GM12874 (cell line): ENCODE measurements at regions not wholly inside any gene's neighbourhood (a gene's known extent, or its start where the extent isn't known, plus 50 kb on each side); places are given as distances from the start of the nearest gene placed in this dataset.

Experiments used
- TF ChIP-seq, protein P1 (sequence below): IDR thresholded peaks from 2 replicates; pipeline ENCODE4 v1.5.1; 2011; ENCODE audit warnings: low read depth, mild to moderate bottlenecking, control low read depth, low read length, moderate library complexity; ENCODE audit not compliant: insufficient read depth

GRCh38 chr10:58086763-58087150, 180.9 kb downstream of the IPMK start:
- TF ChIP-seq, protein P1, sequence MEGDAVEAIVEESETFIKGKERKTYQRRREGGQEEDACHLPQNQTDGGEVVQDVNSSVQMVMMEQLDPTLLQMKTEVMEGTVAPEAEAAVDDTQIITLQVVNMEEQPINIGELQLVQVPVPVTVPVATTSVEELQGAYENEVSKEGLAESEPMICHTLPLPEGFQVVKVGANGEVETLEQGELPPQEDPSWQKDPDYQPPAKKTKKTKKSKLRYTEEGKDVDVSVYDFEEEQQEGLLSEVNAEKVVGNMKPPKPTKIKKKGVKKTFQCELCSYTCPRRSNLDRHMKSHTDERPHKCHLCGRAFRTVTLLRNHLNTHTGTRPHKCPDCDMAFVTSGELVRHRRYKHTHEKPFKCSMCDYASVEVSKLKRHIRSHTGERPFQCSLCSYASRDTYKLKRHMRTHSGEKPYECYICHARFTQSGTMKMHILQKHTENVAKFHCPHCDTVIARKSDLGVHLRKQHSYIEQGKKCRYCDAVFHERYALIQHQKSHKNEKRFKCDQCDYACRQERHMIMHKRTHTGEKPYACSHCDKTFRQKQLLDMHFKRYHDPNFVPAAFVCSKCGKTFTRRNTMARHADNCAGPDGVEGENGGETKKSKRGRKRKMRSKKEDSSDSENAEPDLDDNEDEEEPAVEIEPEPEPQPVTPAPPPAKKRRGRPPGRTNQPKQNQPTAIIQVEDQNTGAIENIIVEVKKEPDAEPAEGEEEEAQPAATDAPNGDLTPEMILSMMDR, result no peak

- TF ChIP-seq, protein P1, result no peak
Observed at GRCh38 chr10:58086144-58086762, 181.4 kb downstream of the IPMK start.

- TF ChIP-seq, protein P1, result no peak
Observed at GRCh38 chr10:58082248-58082647, 185.4 kb downstream of the IPMK start.

DNA sequence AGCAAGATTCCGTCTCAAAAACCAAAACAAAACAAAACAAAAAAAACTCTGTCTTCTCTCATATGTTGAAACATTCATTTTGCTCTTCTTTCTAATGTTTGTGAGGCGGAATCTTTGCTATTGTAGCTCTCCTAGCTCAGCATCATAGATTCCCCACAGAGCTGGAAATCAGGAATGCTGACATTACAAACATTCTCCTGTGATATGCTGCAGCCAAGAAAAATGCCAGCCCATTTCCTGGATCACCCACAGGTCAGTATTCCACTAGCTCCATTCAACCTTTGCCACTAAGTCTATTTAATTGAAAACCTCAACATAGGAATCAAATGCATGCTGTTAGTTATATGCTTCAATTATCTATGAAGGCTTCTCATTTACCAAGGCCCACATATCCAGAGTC, 186.3 kb downstream of the IPMK start:
- TF ChIP-seq, protein P1, result no peak

GRCh38 chr10:58079461-58079860, 188.2 kb downstream of the IPMK start:
- TF ChIP-seq, protein P1, result no peak

GRCh38 chr10:58072634-58073033, 195.1 kb downstream of the IPMK start:
- TF ChIP-seq, protein P1, result no peak

DNA sequence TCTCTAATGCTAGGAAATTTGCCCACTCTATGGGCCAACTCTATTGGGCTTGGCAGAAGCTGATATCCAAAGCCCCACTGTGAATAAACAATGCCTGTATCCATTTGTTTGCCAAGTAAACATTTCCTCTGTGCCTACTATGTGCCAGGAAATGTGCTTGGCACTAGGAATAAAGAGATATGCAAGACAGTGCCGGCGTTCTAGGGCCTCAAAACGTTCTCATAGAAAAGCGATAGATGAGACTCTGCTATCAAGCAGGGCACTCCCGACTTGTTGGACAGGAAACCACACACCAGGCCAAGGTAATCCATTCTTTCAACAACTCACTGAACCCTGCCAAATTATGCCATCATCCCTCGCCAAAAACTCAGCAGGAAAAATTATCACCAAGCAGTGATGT, 196.7 kb downstream of the IPMK start:
- TF ChIP-seq, protein P1, result no peak
